ENCODE measurements at regions not wholly inside any gene's neighbourhood (a gene's known extent, or its start where the extent isn't known, plus 50 kb on each side); places are given as distances from the start of the nearest gene placed in this dataset.

DNA sequence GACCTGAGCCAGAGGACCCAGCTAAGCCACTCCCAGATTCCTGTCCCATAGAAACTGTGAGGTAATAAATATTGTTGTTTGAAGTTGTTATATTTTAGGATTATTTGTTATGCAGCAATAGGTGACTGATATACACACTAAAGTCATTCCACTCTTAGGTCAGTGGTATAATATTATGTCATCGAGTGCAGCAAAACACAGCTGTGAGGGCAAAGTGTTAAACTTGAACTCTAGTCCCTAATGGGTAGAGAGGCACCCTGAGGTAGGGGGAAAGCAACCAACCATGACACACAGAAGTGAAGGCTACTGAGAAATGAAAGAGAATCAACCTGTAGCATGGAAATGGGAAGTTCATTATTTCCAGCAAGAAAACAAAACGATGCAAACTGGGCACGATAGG, 66.6 kb downstream of the ATXN3L start:
- TF ChIP-seq CTCF (IDR thresholded peaks at IDR 0.05): no peak
- TF ChIP-seq POLR2AphosphoS5 (IDR thresholded peaks at IDR 0.05): no peak
